GM19238 (cell line): ENCODE measurements at regions not wholly inside any gene's neighbourhood (a gene's known extent, or its start where the extent isn't known, plus 50 kb on each side); places are given as distances from the start of the nearest gene placed in this dataset.

Experiments
- DNase-seq: peaks from one replicate; pipeline ENCODE4 v3.0.0; 2011; ENCODE audit warnings: low spot score; ENCODE audit not compliant: insufficient read length

- DNase-seq, result no peak
These were observed 354.8 kb downstream of the SEC14L1 start for GRCh38 chr17:77495575-77495974.

- no peak for DNase-seq
These were observed 355.6 kb downstream of the SEC14L1 start for GRCh38 chr17:77496401-77496801.

GRCh38 chr17:77496831-77497577, 356.2 kb downstream of the SEC14L1 start:
- no peak for DNase-seq

- no peak for DNase-seq
These were observed 356.8 kb downstream of the SEC14L1 start for GRCh38 chr17:77497578-77497934.

- no peak for DNase-seq
These were observed 357.4 kb downstream of the SEC14L1 start for GRCh38 chr17:77498091-77498741.

- no peak for DNase-seq
These were observed 358.3 kb downstream of the SEC14L1 start for GRCh38 chr17:77498791-77499698.

GRCh38 chr17:77499699-77500435, 359.1 kb downstream of the SEC14L1 start:
- no peak for DNase-seq

- no peak for DNase-seq
These were observed 360.4 kb downstream of the SEC14L1 start for GRCh38 chr17:77501101-77501566.

- DNase-seq, result no peak
These were observed 361.2 kb downstream of the SEC14L1 start for GRCh38 chr17:77501751-77502625.

GRCh38 chr17:77502626-77503292, 362.0 kb downstream of the SEC14L1 start:
- DNase-seq, result no peak

GRCh38 chr17:77503293-77503655, 362.5 kb downstream of the SEC14L1 start:
- no peak for DNase-seq

- no peak for DNase-seq
These were observed 363.3 kb downstream of the SEC14L1 start for GRCh38 chr17:77503916-77504651.

GRCh38 chr17:77504652-77505155, 363.9 kb downstream of the SEC14L1 start:
- DNase-seq, result no peak

GRCh38 chr17:77505181-77505639, 364.4 kb downstream of the SEC14L1 start:
- no peak for DNase-seq

GRCh38 chr17:77506371-77506991, 365.7 kb downstream of the SEC14L1 start:
- DNase-seq, result no peak

- DNase-seq, result no peak
These were observed 366.5 kb downstream of the SEC14L1 start for GRCh38 chr17:77507111-77507885.

GRCh38 chr17:77508047-77508715, 367.4 kb downstream of the SEC14L1 start:
- no peak for DNase-seq
